Psoas muscle (tissue), 7 donors: ENCODE measurements at regions not wholly inside any gene's neighbourhood (a gene's known extent, or its start where the extent isn't known, plus 50 kb on each side); places are given as distances from the start of the nearest gene placed in this dataset.

Source experiments
- ATAC-seq, 4 donors: fragments of 200-7000 bp; cut with Tn5 transposase; one replicate each; pipeline ENCODE4 v1.9.1; 2020; ENCODE audit warnings: moderate library complexity in 3 of 4, mild to moderate bottlenecking in 2 of 4
- DNase-seq, 2 donors: peaks; one replicate each; pipeline ENCODE4 v3.0.0-alpha.2; 2020
- H3K27ac ChIP-seq: fragments of 200-600 bp; one replicate; pipeline ENCODE4 v1.8.0; 2022
- H3K27me3 ChIP-seq, 3 donors: fragments of 200-600 bp in 1 of 3; one replicate each; pipeline versions ENCODE4 v1.6.1 to v1.8.0; 2013 to 2022; ENCODE audit warnings: low read length in 2 of 3, mild to moderate bottlenecking in 2 of 3, moderate library complexity in 1 of 3; ENCODE audit not compliant: insufficient read depth in 3 of 3
- H3K36me3 ChIP-seq, 2 donors: fragments of 200-600 bp in 1 of 2; one replicate each; pipeline versions ENCODE4 v1.6.1 to v1.8.0; 2013 to 2022; ENCODE audit warnings: low read depth in 1 of 2, mild to moderate bottlenecking in 1 of 2, moderate library complexity in 1 of 2; ENCODE audit not compliant: insufficient read depth in 1 of 2
- H3K4me1 ChIP-seq: fragments of 200-600 bp; one replicate; pipeline ENCODE4 v1.8.0; 2022
- H3K4me3 ChIP-seq: fragments of 200-600 bp; one replicate; pipeline ENCODE4 v1.8.0; 2022; ENCODE audit warnings: mild to moderate bottlenecking
- H3K9me3 ChIP-seq: fragments of 200-600 bp; one replicate; pipeline ENCODE4 v1.8.0; 2022
- CTCF ChIP-seq: fragments of 200-600 bp; IDR thresholded peaks from one replicate; pipeline ENCODE4 v1.8.0; 2022; ENCODE audit warnings: antibody characterized with exemption
- WGBS, 3 donors: extraction: QIAGEN DNeasy Blood & Tissue Kit; methylation state at CpG; one replicate each; pipeline versions ENCODE4 v1.1.6 to v1.1.7; 2013; 5-methylcytosine and 5-hydroxymethylcytosine counted together
- intact Hi-C, 2 donors: fragments of 100-400 bp; cut with DNase I; formaldehyde crosslinking; loops; one replicate each; pipeline versions ENCODE4 v1.11.0 to v1.14.2; 2022
- donor health status: healthy with polysubstance abuse.
- donor health status: DM: no; HTN: no; CAD: no; lungs with moderate emphysema.
- donor health status: Bipolar disorder and iron deficiency.
- donor health status: healthy.
- donor health status: DM: yes; HTN: yes; CAD: no.
- donor health status: DM: no; HTN: no; CAD: no.
- donor health status: DM: yes; HTN: yes; CAD: no.

DNA sequence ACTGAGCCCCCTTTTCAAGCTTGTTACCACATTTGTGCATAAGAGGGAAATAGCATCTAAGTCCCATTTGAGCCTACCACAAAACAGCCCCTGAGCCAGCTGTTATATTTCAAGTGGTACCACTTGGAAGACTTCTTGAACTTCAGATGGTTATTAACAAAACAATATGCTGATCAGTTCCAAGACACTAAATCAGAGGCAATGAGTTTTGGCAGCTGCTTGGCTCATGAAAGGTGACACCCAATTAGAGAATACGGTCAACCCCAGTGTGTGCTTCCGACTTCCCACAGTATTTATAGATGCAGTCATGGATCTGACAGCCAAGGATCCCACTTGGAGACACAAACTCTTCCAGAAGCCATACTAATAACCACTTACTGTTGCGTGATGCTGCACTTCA is 469.6 kb upstream of the PPP2R3A start:
- no peak for TF ChIP-seq CTCF
- no peaks in the 10 kb centered on the region for H3K27me3 ChIP-seq
- H3K27ac ChIP-seq: no peak overlapping the region
- 21 to 39% (median 35%) methylated on average over 3 of the region's 3 CpGs for WGBS, 3 donors
- no peaks in the 10 kb centered on the region for H3K9me3 ChIP-seq
- DNase-seq (no peak), ATAC-seq (no peak)
- H3K4me1 ChIP-seq: peaks cover 4% of the 10 kb centered on the region
- intact Hi-C loops: loop anchor here in 1 of 2 donors (10.0 kb wide), 1 partner anchor 511 kb away; no protein-coding TSS in a partner anchor
- H3K4me3 ChIP-seq: no peak overlapping the region
- no peaks in the 10 kb centered on the region for H3K36me3 ChIP-seq

GRCh38 chr3:135497979-135498378 is 467.5 kb upstream of the PPP2R3A start:
- no peaks in the 10 kb centered on the region for H3K4me1 ChIP-seq
- 89 to 91% (median 90%) methylated on average over 5 of the region's 5 CpGs for WGBS, 3 donors
- no peaks in the 10 kb centered on the region for H3K36me3 ChIP-seq
- no peak overlapping the region for H3K4me3 ChIP-seq
- H3K27ac ChIP-seq: no peak overlapping the region
- TF ChIP-seq CTCF: no peak
- ATAC-seq (no peak), DNase-seq (no peak)
- H3K27me3 ChIP-seq: no peaks in the 10 kb centered on the region
- intact Hi-C loops: loop anchor here in 1 of 2 donors (10.0 kb wide), 1 partner anchor 513 kb away; no protein-coding TSS in a partner anchor
- no peaks in the 10 kb centered on the region for H3K9me3 ChIP-seq

GRCh38 chr3:135499426-135499825 is 466.1 kb upstream of the PPP2R3A start:
- ATAC-seq: no peak
- WGBS, 3 donors: 88 to 91% (median 90%) methylated on average over 2 of the region's 2 CpGs
- no peaks in the 10 kb centered on the region for H3K27me3 ChIP-seq
- intact Hi-C loops: loop anchor here in 1 of 2 donors (10.0 kb wide), 1 partner anchor 515 kb away; no protein-coding TSS in a partner anchor
- no peak for DNase-seq
- H3K36me3 ChIP-seq: no peaks in the 10 kb centered on the region
- TF ChIP-seq CTCF: no peak
- H3K27ac ChIP-seq: no peak overlapping the region
- no peak overlapping the region for H3K4me3 ChIP-seq
- H3K4me1 ChIP-seq: no peaks in the 10 kb centered on the region
- no peaks in the 10 kb centered on the region for H3K9me3 ChIP-seq

- DNase-seq: no peak
- 95 to 99% (median 98%) methylated on average over 3 of the region's 3 CpGs for WGBS, 3 donors
- Histone ChIP-seq H3K4me3 (no peak overlapping the region), H3K27me3 (no peaks in the 10 kb centered on the region), H3K27ac (no peak overlapping the region), H3K9me3 (no peaks in the 10 kb centered on the region), H3K36me3 (no peaks in the 10 kb centered on the region), H3K4me1 (no peaks in the 10 kb centered on the region)
- TF ChIP-seq CTCF: no peak
- intact Hi-C loops: loop anchor here (5.0 to 10.0 kb wide), 3 partner anchors 85 to 703 kb away; partner anchors contain the start of gene EPHB1 (in 1 of the 2)
- ATAC-seq: no peak
Measured at GRCh38 chr3:135500034-135500433, 465.5 kb upstream of the PPP2R3A start.
